GM23338 (cell line): ENCODE measurements at regions not wholly inside any gene's neighbourhood (a gene's known extent, or its start where the extent isn't known, plus 50 kb on each side); places are given as distances from the start of the nearest gene placed in this dataset.

Source experiments
- ATAC-seq: fragments of 200-7000 bp; cut with Tn5 transposase; 3 replicates; pipeline ENCODE4 v1.9.1; 2020
- DNase-seq: peaks from one replicate; pipeline ENCODE4 v3.0.0-alpha.2; 2015; ENCODE audit warnings: low spot score
- H2AFZ ChIP-seq: fragments of 200-600 bp; sonication (generic); 2 replicates; pipeline ENCODE4 v1.8.0; 2016; ENCODE audit warnings: antibody characterized with exemption, mild to moderate bottlenecking, moderate library complexity
- H3F3A ChIP-seq: fragments of 200-600 bp; sonication (generic); replicated peaks from 2 replicates; pipeline ENCODE4 v1.8.0; 2017; ENCODE audit warnings: antibody characterized with exemption, mixed run types, low read depth
- H3K27ac ChIP-seq: fragments of 200-600 bp; sonication (generic); 2 replicates; pipeline ENCODE4 v1.6.1; 2016; ENCODE audit warnings: low read depth
- H3K27me3 ChIP-seq: fragments of 200-600 bp; sonication (generic); 2 replicates; pipeline ENCODE4 v1.8.0; 2016; ENCODE audit warnings: mild to moderate bottlenecking, mixed run types, moderate library complexity; ENCODE audit not compliant: insufficient read depth
- H3K36me3 ChIP-seq: fragments of 200-600 bp; sonication (generic); 2 replicates; pipeline ENCODE4 v1.8.0; 2016; ENCODE audit warnings: mild to moderate bottlenecking; ENCODE audit not compliant: insufficient read depth
- H3K4me1 ChIP-seq: fragments of 200-600 bp; sonication (generic); 2 replicates; pipeline ENCODE4 v1.8.0; 2016; ENCODE audit warnings: mild to moderate bottlenecking, moderate library complexity; ENCODE audit not compliant: insufficient read depth
- H3K4me2 ChIP-seq: fragments of 200-600 bp; sonication (generic); 2 replicates; pipeline ENCODE4 v1.7.1; 2017; ENCODE audit warnings: mixed run types
- H3K4me3 ChIP-seq: fragments of 200-600 bp; sonication (generic); 2 replicates; pipeline ENCODE4 v1.6.1; 2016; ENCODE audit warnings: mixed run types
- H3K79me2 ChIP-seq: fragments of 200-600 bp; sonication (generic); replicated peaks from 2 replicates; pipeline ENCODE4 v1.8.0; 2017; ENCODE audit warnings: mild to moderate bottlenecking; ENCODE audit not compliant: insufficient read depth
- H3K9me2 ChIP-seq: fragments of 200-600 bp; sonication (generic); 2 replicates; pipeline ENCODE4 v1.8.0; 2017; ENCODE audit not compliant: insufficient read depth
- H4K20me1 ChIP-seq: fragments of 200-600 bp; sonication (generic); replicated peaks from 2 replicates; pipeline ENCODE4 v1.8.0; 2017; ENCODE audit warnings: mild to moderate bottlenecking; ENCODE audit not compliant: insufficient read depth
- H3K27ac Mint-ChIP-seq: 2 replicates; pipeline ENCODE4 v1.8.0; 2020; ENCODE audit warnings: inconsistent platforms, mild to moderate bottlenecking, moderate library complexity, mixed read lengths
- H3K27me3 Mint-ChIP-seq: 3 replicates; pipeline ENCODE4 v1.8.0; 2022; ENCODE audit warnings: low read depth, mild to moderate bottlenecking, moderate library complexity, mixed read lengths, inconsistent platforms; ENCODE audit not compliant: insufficient read depth, poor library complexity
- H3K36me3 Mint-ChIP-seq: 3 replicates; pipeline ENCODE4 v1.8.0; 2021; ENCODE audit warnings: low read depth, mild to moderate bottlenecking, inconsistent platforms, moderate library complexity, mixed read lengths
- H3K4me1 Mint-ChIP-seq: 3 replicates; pipeline ENCODE4 v1.8.0; 2020; ENCODE audit warnings: mild to moderate bottlenecking, inconsistent platforms, mixed read lengths
- H3K4me3 Mint-ChIP-seq: 3 replicates; pipeline ENCODE4 v1.8.0; 2021; ENCODE audit warnings: moderate library complexity, mild to moderate bottlenecking, inconsistent platforms, mixed read lengths
- H3K9me3 Mint-ChIP-seq: 3 replicates; pipeline ENCODE4 v1.8.0; 2020; ENCODE audit warnings: moderate library complexity, mild to moderate bottlenecking, inconsistent platforms, mixed read lengths
- CTCF ChIP-seq, 2 experiments: fragments of 200-600 bp in 1 of 2; sonication (generic) in 1 of 2; conservative IDR thresholded peaks; 2 replicates each; pipeline versions ENCODE4 v1.5.1 to v1.6.1; 2016 to 2017; ENCODE audit warnings: antibody characterized with exemption in 2 of 2, low read depth in 2 of 2, mild to moderate bottlenecking in 2 of 2, moderate library complexity in 1 of 2
- ETS1 ChIP-seq: IDR thresholded peaks from 2 replicates; pipeline ENCODE4 v1.6.1; 2016; ENCODE audit warnings: antibody characterized with exemption
- EZH2 ChIP-seq: fragments of 200-600 bp; sonication (generic); IDR thresholded peaks from one replicate; pipeline ENCODE4 v1.8.0; 2017; ENCODE audit warnings: antibody characterized with exemption, mild to moderate bottlenecking, low read depth; ENCODE audit not compliant: unreplicated experiment
- EZH2phosphoT487 ChIP-seq: fragments of 200-600 bp; sonication (generic); IDR thresholded peaks from one replicate; pipeline ENCODE4 v1.8.1; 2018; ENCODE audit warnings: antibody characterized with exemption; ENCODE audit not compliant: unreplicated experiment
- JUNB ChIP-seq: IDR thresholded peaks from one replicate; pipeline ENCODE4 v1.6.1; 2016; ENCODE audit warnings: antibody characterized with exemption; ENCODE audit not compliant: unreplicated experiment
- NANOG ChIP-seq: IDR thresholded peaks from 2 replicates; pipeline ENCODE4 v1.6.1; 2016; ENCODE audit warnings: antibody characterized with exemption, borderline replicate concordance
- POLR2AphosphoS5 ChIP-seq: IDR thresholded peaks from 2 replicates; pipeline ENCODE4 v1.6.1; 2016; ENCODE audit warnings: antibody characterized with exemption, low read depth
- REST ChIP-seq: IDR thresholded peaks from one replicate; pipeline ENCODE4 v1.6.1; 2018; ENCODE audit warnings: antibody characterized with exemption; ENCODE audit not compliant: unreplicated experiment
- STAT1 ChIP-seq: IDR thresholded peaks from one replicate; pipeline ENCODE4 v1.6.1; 2016; ENCODE audit warnings: antibody characterized with exemption; ENCODE audit not compliant: unreplicated experiment
- ZNF114 ChIP-seq: fragments of 250-450 bp; sonication (Bioruptor Pico); IDR thresholded peaks from 2 replicates; pipeline ENCODE4 v1.5.0; 2020; ENCODE audit warnings: mild to moderate bottlenecking, moderate library complexity
- ZNF331 ChIP-seq: fragments of 250-450 bp; sonication (Bioruptor Pico); IDR thresholded peaks from 2 replicates; pipeline ENCODE4 v1.5.0; 2020; ENCODE audit warnings: low read depth, mild to moderate bottlenecking, moderate library complexity
- ZNF462 ChIP-seq: fragments of 250-450 bp; sonication (Bioruptor Pico); IDR thresholded peaks from 2 replicates; pipeline ENCODE4 v1.5.0; 2020; ENCODE audit warnings: mild to moderate bottlenecking, moderate library complexity

GRCh38 chr1:96632045-96632664 lies 89.4 kb upstream of the PTBP2 start:
- H2AFZ ChIP-seq, result no peak overlapping the region
- H3K4me1 Mint-ChIP-seq, result no peaks in the 10 kb centered on the region
- no peaks in the 10 kb centered on the region; the same call in 1 of the 2 replicates for H3K9me2 ChIP-seq
- ATAC-seq (no peak), DNase-seq (no peak)
- H4K20me1 ChIP-seq, result no peaks in the 10 kb centered on the region
- no peak overlapping the region for H3K4me3 Mint-ChIP-seq
- no peak overlapping the region for H3K4me2 ChIP-seq
- TF ChIP-seq ZNF114 (CRISPR knock-in tag) (no peak), ETS1 (no peak), REST (no peak), NANOG (no peak), EZH2phosphoT487 (no peak), CTCF (conservative IDR thresholded peaks at IDR 0.05; ENCODE audit: low read depth in 2 of 2) (no peak), STAT1 (no peak), EZH2 (no peak), ZNF331 (CRISPR knock-in tag) (no peak), JUNB (no peak), ZNF462 (no peak), POLR2AphosphoS5 (no peak)
- no peaks in the 10 kb centered on the region for H3K79me2 ChIP-seq
- H3K4me1 ChIP-seq, result no peaks in the 10 kb centered on the region
- no peaks in the 10 kb centered on the region for H3F3A ChIP-seq
- no peaks in the 10 kb centered on the region for H3K9me3 Mint-ChIP-seq
- no peaks in the 10 kb centered on the region for H3K36me3 Mint-ChIP-seq
- no peaks in the 10 kb centered on the region for H3K27me3 Mint-ChIP-seq
- H3K27ac Mint-ChIP-seq, result no peak overlapping the region
- H3K27ac ChIP-seq, result no peak overlapping the region
- no peaks in the 10 kb centered on the region for H3K27me3 ChIP-seq
- H3K36me3 ChIP-seq, result no peaks in the 10 kb centered on the region
- H3K4me3 ChIP-seq, result no peak overlapping the region
